ENCODE measurements at regions not wholly inside any gene's neighbourhood (a gene's known extent, or its start where the extent isn't known, plus 50 kb on each side); places are given as distances from the start of the nearest gene placed in this dataset.

DNA sequence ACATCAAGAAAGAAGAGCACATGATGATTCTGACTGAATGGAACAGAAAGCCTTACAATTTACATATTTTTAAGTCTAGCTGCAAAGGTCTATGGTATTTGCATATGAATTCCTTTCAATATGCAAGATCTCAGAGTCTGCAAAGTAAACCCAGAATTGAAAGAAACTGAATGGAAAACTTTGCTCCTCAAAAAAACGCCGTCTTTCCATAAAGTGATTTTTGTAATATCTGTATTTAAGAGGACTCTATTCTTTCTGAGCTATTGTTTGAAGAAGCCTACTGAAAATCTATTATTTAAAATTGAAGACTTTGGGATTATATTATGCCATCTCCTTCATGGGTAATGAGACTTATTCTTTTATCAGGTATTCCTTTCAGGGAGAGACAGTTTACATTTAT lies 1894.4 kb downstream of the STIM2 start:
- TF ChIP-seq EZH2phosphoT487 (IDR thresholded peaks at IDR 0.05; ENCODE audit: insufficient read depth, low read depth) (no peak), EZH2 (IDR thresholded peaks at IDR 0.05; ENCODE audit: insufficient read depth, poor library complexity, severe bottlenecking) (no peak)
